H9 (cell line): ENCODE measurements at regions not wholly inside any gene's neighbourhood (a gene's known extent, or its start where the extent isn't known, plus 50 kb on each side); places are given as distances from the start of the nearest gene placed in this dataset.

Source experiments
- DNase-seq: peaks from one replicate; pipeline ENCODE4 v3.0.0-alpha.2; 2017
- H2AFZ ChIP-seq: one replicate; pipeline ENCODE4 v1.6.1; 2013; ENCODE audit warnings: mild to moderate bottlenecking, low read length, control low read depth, moderate library complexity
- H2AK5ac ChIP-seq: 2 replicates; pipeline ENCODE4 v1.6.1; 2013; ENCODE audit warnings: low read length, control low read depth, mixed read lengths; ENCODE audit not compliant: insufficient read length
- H2BK120ac ChIP-seq: one replicate; pipeline ENCODE4 v1.6.1; 2013; ENCODE audit warnings: low read depth, mild to moderate bottlenecking, low read length, control low read depth, inconsistent platforms; ENCODE audit not compliant: poor library complexity, severe bottlenecking
- H2BK12ac ChIP-seq: 2 replicates; pipeline ENCODE4 v1.6.1; 2013; ENCODE audit warnings: low read length, control low read depth, mixed read lengths, low read depth; ENCODE audit not compliant: insufficient read length
- H2BK15ac ChIP-seq: 2 replicates; pipeline ENCODE4 v1.6.1; 2013; ENCODE audit warnings: low read depth, low read length, control low read depth
- H2BK20ac ChIP-seq: one replicate; pipeline ENCODE4 v1.6.1; 2013; ENCODE audit warnings: low read depth, mild to moderate bottlenecking, low read length, control low read depth, inconsistent platforms; ENCODE audit not compliant: poor library complexity, severe bottlenecking
- H2BK5ac ChIP-seq: 2 replicates; pipeline ENCODE4 v1.6.1; 2013; ENCODE audit warnings: low read length, control low read depth, mixed read lengths; ENCODE audit not compliant: insufficient read length
- H3K14ac ChIP-seq: 2 replicates; pipeline ENCODE4 v1.6.1; 2013; ENCODE audit warnings: low read length, control low read depth; ENCODE audit not compliant: insufficient read depth
- H3K18ac ChIP-seq: 2 replicates; pipeline ENCODE4 v1.6.1; 2013; ENCODE audit warnings: low read depth, mild to moderate bottlenecking, mixed read lengths, low read length, control low read depth; ENCODE audit not compliant: insufficient read length
- H3K23ac ChIP-seq: 2 replicates; pipeline ENCODE4 v1.6.1; 2013; ENCODE audit warnings: low read length, control low read depth, mixed read lengths, low read depth; ENCODE audit not compliant: insufficient read length
- H3K23me2 ChIP-seq: 2 replicates; pipeline ENCODE4 v1.6.1; 2013; ENCODE audit warnings: low read depth, mild to moderate bottlenecking, mixed read lengths, low read length, control low read depth; ENCODE audit not compliant: insufficient read length, poor library complexity, severe bottlenecking
- H3K27ac ChIP-seq: 2 replicates; pipeline ENCODE4 v1.5.1; 2013; ENCODE audit warnings: low read length, control low read depth, mixed read lengths, low read depth; ENCODE audit not compliant: insufficient read length
- H3K27me3 ChIP-seq: 2 replicates; pipeline ENCODE4 v1.6.1; 2013; ENCODE audit warnings: low read length, control low read depth, inconsistent platforms; ENCODE audit not compliant: insufficient read depth
- H3K4ac ChIP-seq: 2 replicates; pipeline ENCODE4 v1.6.1; 2013; ENCODE audit warnings: low read depth, mild to moderate bottlenecking, control low read depth, inconsistent platforms, low read length, moderate library complexity
- H3K4me1 ChIP-seq: 2 replicates; pipeline ENCODE4 v1.6.1; 2013; ENCODE audit warnings: low read length, control low read depth, inconsistent platforms; ENCODE audit not compliant: insufficient read depth
- H3K4me2 ChIP-seq: 2 replicates; pipeline ENCODE4 v1.6.1; 2013; ENCODE audit warnings: low read length, control low read depth, mixed read lengths; ENCODE audit not compliant: insufficient read length, insufficient read depth
- H3K56ac ChIP-seq: 2 replicates; pipeline ENCODE4 v1.6.1; 2013; ENCODE audit warnings: low read depth, mild to moderate bottlenecking, mixed read lengths, low read length, control low read depth; ENCODE audit not compliant: insufficient read length
- H3K79me1 ChIP-seq: 2 replicates; pipeline ENCODE4 v1.6.1; 2013; ENCODE audit warnings: low read depth, mild to moderate bottlenecking, moderate library complexity, low read length, control low read depth, inconsistent platforms; ENCODE audit not compliant: insufficient read depth, poor library complexity, severe bottlenecking
- H3K79me2 ChIP-seq: 2 replicates; pipeline ENCODE4 v1.6.1; 2013; ENCODE audit warnings: low read length, control low read depth, inconsistent platforms; ENCODE audit not compliant: insufficient read depth
- H3K9ac ChIP-seq: 2 replicates; pipeline ENCODE4 v1.6.1; 2013; ENCODE audit warnings: low read length, control low read depth, mixed read lengths; ENCODE audit not compliant: insufficient read length; ENCODE audit errors: extremely low read depth
- H3K9me3 ChIP-seq: one replicate; pipeline ENCODE4 v1.6.1; 2013; ENCODE audit warnings: low read depth, low read length, inconsistent platforms; ENCODE audit not compliant: control insufficient read depth
- H3T11ph ChIP-seq: one replicate; pipeline ENCODE4 v1.6.1; 2013; ENCODE audit warnings: mild to moderate bottlenecking, low read length, control low read depth, inconsistent platforms
- H4K20me1 ChIP-seq: one replicate; pipeline ENCODE4 v1.6.1; 2013; ENCODE audit not compliant: control insufficient read depth, insufficient read length, insufficient read depth
- H4K5ac ChIP-seq: 2 replicates; pipeline ENCODE4 v1.6.1; 2013; ENCODE audit warnings: low read depth, mild to moderate bottlenecking, mixed read lengths, low read length, control low read depth; ENCODE audit not compliant: insufficient read length
- H4K8ac ChIP-seq: replicated peaks from 2 replicates; pipeline ENCODE4 v1.6.1; 2013; ENCODE audit warnings: low read length, control low read depth, mixed read lengths, low read depth; ENCODE audit not compliant: insufficient read length
- H4K91ac ChIP-seq: 2 replicates; pipeline ENCODE4 v1.6.1; 2013; ENCODE audit warnings: low read depth, mild to moderate bottlenecking, moderate library complexity, mixed read lengths, low read length, control low read depth; ENCODE audit not compliant: insufficient read length
- H3K27ac Mint-ChIP-seq, 3 experiments: 2 replicates in 2 of 3; 3 replicates in 1 of 3; pipeline ENCODE4 v1.8.0; 2020 to 2021; ENCODE audit warnings: mixed read lengths in 3 of 3, mild to moderate bottlenecking in 1 of 3, moderate library complexity in 1 of 3
- H3K27me3 Mint-ChIP-seq: 2 replicates; pipeline ENCODE4 v1.8.0; 2021; ENCODE audit warnings: low read depth, mild to moderate bottlenecking, moderate library complexity, mixed read lengths
- H3K36me3 Mint-ChIP-seq, 3 experiments: 2 replicates in 2 of 3; 3 replicates in 1 of 3; pipeline ENCODE4 v1.8.0; 2020 to 2021; ENCODE audit warnings: low read depth in 3 of 3, mixed read lengths in 3 of 3; ENCODE audit not compliant: insufficient read depth in 1 of 3
- H3K4me1 Mint-ChIP-seq, 2 experiments: 2 replicates each; pipeline ENCODE4 v1.8.0; 2020; ENCODE audit warnings: mixed read lengths in 2 of 2
- H3K4me3 Mint-ChIP-seq, 2 experiments: 2 replicates in 1 of 2; 3 replicates in 1 of 2; pipeline ENCODE4 v1.8.0; 2020 to 2021; ENCODE audit warnings: mild to moderate bottlenecking in 2 of 2, mixed read lengths in 2 of 2, moderate library complexity in 1 of 2
- H3K9me3 Mint-ChIP-seq, 2 experiments: 2 replicates in 1 of 2; 3 replicates in 1 of 2; pipeline ENCODE4 v1.8.0; 2020; ENCODE audit warnings: mild to moderate bottlenecking in 2 of 2, mixed read lengths in 2 of 2, moderate library complexity in 1 of 2
- CTCF ChIP-seq: fragments of 200-600 bp; sonication (generic); conservative IDR thresholded peaks from 3 replicates; pipeline ENCODE4 v1.8.0; 2021; ENCODE audit warnings: antibody characterized with exemption, mild to moderate bottlenecking
- WGBS: extraction: QIAGEN DNeasy Blood & Tissue Kit; methylation state at CpG from one replicate; pipeline ENCODE4 v1.1.7; 2013; ENCODE audit warnings: missing lambda C conversion rate, low lambda C conversion rate, mixed read lengths; ENCODE audit not compliant: insufficient read length; ENCODE audit errors: extremely low coverage; 5-methylcytosine and 5-hydroxymethylcytosine counted together

- H2AFZ ChIP-seq, result no peak overlapping the region
- H3K9me3 Mint-ChIP-seq, result no peaks in the 10 kb centered on the region; a peak in 1 of 5 replicates
- no peaks in the 10 kb centered on the region for H3K9me3 ChIP-seq
- no peaks in the 10 kb centered on the region; the same call in 1 of the 2 replicates for H3K27me3 Mint-ChIP-seq
- H4K8ac ChIP-seq, result no peak overlapping the region
- H3K18ac ChIP-seq, result no peak overlapping the region
- no peaks in the 10 kb centered on the region for H4K20me1 ChIP-seq
- no peak overlapping the region for H2BK20ac ChIP-seq
- no peaks in the 10 kb centered on the region for H3K23me2 ChIP-seq
- WGBS, result no CpG with 5 or more reads among the region's 5 CpGs
- no peak overlapping the region for H4K91ac ChIP-seq
- H2BK15ac ChIP-seq, result no peak overlapping the region
- H3K9ac ChIP-seq, result no peak overlapping the region
- H3K4ac ChIP-seq, result no peak overlapping the region
- H3K79me2 ChIP-seq, result no peaks in the 10 kb centered on the region
- no peak overlapping the region for H3K27ac Mint-ChIP-seq
- no peak overlapping the region for H3K4me2 ChIP-seq
- no peak overlapping the region for H3K56ac ChIP-seq
- H4K5ac ChIP-seq, result no peak overlapping the region
- no peaks in the 10 kb centered on the region for H3K79me1 ChIP-seq
- DNase-seq, result no peak
- no peak overlapping the region for H3K27ac ChIP-seq
- H3K36me3 Mint-ChIP-seq, result peaks cover 0 to 1% (median 0%) of the 10 kb centered on the region in 3 experiments; a peak in 2 of 7 replicates
- H3K4me1 Mint-ChIP-seq, result peaks cover 5 to 6% of the 10 kb centered on the region in 2 experiments; a peak in 2 of 4 replicates
- no peak overlapping the region for H2BK12ac ChIP-seq
- no peak overlapping the region for H3K23ac ChIP-seq
- H3K4me1 ChIP-seq, result peaks cover 5% of the 10 kb centered on the region; the same call in 1 of the 2 replicates
- TF ChIP-seq CTCF, result no peak
- H3K4me3 Mint-ChIP-seq, result no peak overlapping the region
- no peak overlapping the region for H2AK5ac ChIP-seq
- no peaks in the 10 kb centered on the region for H3K27me3 ChIP-seq
- no peak overlapping the region for H3K14ac ChIP-seq
- H3T11ph ChIP-seq, result no peak overlapping the region
- H2BK120ac ChIP-seq, result no peak overlapping the region
- H2BK5ac ChIP-seq, result no peak overlapping the region
Measured at GRCh38 chr3:182246870-182247269, 535.1 kb downstream of the SOX2 start.
